ENCODE measurements at regions not wholly inside any gene's neighbourhood (a gene's known extent, or its start where the extent isn't known, plus 50 kb on each side); places are given as distances from the start of the nearest gene placed in this dataset.

DNA sequence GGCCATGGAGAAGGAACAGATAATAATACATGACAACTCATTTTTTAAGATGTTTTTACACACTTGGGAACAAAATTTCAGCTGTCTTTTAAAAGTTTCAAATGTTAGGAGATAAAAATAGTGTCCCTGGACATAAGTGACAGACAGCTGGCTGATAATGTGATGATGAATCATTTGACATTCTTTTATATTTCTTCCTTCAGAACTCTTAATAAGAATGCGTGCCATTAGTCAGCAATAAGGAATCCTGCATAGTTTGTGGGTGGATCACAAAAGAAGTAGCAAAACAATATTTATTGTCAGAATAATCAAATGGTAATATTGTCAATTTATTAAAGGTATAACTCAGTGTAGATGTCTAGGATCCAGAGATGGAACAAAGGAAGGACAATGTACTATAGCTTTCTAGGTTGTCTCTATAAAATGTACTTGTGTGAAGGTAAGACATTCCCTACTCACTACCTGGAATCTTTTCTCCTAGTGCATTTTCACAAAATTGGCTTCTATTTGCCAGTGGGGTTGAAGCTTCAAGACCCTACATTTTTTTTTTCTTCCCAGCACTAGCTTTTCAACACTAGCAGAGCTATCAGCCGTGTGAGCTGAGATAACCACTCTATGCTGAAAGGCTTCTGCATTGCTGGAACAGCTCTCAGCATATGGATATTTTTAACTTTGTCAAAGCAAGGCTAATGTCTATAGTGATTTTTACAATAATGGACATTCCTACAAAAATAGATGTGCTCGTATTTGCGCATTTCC is 175.6 kb upstream of the SLITRK6 start:
- Histone ChIP-seq H3K4me1 (ENCODE audit: insufficient read depth, insufficient read length) (no peaks in the 10 kb centered on the region), H3K27me3 (ENCODE audit: insufficient read depth, insufficient read length) (no peaks in the 10 kb centered on the region), H3K9ac (ENCODE audit: insufficient read length, low read depth) (no peak overlapping the region), H3K9me3 (ENCODE audit: insufficient read depth, low read length) (no peaks in the 10 kb centered on the region), H3K4me3 (ENCODE audit: insufficient read length, low read depth) (no peak overlapping the region), H3K36me3 (ENCODE audit: insufficient read depth, insufficient read length, low read length) (no peaks in the 10 kb centered on the region)
- TF ChIP-seq SUZ12 (IDR thresholded peaks at IDR 0.05; ENCODE audit: extremely low read depth, insufficient read depth, insufficient read length): no peak
- TF ChIP-seq ZNF274 (IDR thresholded peaks at IDR 0.05; ENCODE audit: low read depth, low read length): no peak
- DNase-seq (ENCODE audit: low read depth, low spot score): no peak

DNA sequence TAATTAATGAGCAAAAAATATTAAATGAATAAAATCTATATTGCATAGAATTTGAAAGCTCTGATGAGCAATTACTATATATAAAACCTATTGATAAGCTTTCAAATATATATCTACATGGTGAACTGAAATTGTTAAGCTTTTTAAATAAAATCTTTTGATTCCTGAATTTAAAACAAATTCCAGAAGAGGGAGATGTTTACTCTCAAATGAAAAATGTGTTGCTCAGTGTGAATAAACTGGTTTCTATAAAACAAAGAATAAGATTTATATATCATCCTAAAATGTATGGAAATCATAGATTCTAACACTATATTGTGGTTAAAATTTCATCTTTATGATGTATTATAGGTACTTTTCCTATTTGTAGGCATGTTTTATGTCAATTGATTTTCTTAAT is 171.5 kb upstream of the SLITRK6 start:
- Histone ChIP-seq H3K4me1 (ENCODE audit: insufficient read depth, insufficient read length) (no peaks in the 10 kb centered on the region), H3K9ac (ENCODE audit: insufficient read length, low read depth) (no peak overlapping the region), H3K9me3 (ENCODE audit: insufficient read depth, low read length) (no peaks in the 10 kb centered on the region; the same call in 1 of the 2 replicates), H3K36me3 (ENCODE audit: insufficient read depth, insufficient read length, low read length) (no peaks in the 10 kb centered on the region), H3K4me3 (ENCODE audit: insufficient read length, low read depth) (no peak overlapping the region), H3K27me3 (ENCODE audit: insufficient read depth, insufficient read length) (no peaks in the 10 kb centered on the region)
- DNase-seq (ENCODE audit: low read depth, low spot score): no peak
- TF ChIP-seq YY1 (IDR thresholded peaks at IDR 0.05; ENCODE audit: insufficient read depth, insufficient read length) (no peak), SUZ12 (IDR thresholded peaks at IDR 0.05; ENCODE audit: extremely low read depth, insufficient read depth, insufficient read length) (no peak), ZNF274 (IDR thresholded peaks at IDR 0.05; ENCODE audit: low read depth, low read length) (no peak)

DNA sequence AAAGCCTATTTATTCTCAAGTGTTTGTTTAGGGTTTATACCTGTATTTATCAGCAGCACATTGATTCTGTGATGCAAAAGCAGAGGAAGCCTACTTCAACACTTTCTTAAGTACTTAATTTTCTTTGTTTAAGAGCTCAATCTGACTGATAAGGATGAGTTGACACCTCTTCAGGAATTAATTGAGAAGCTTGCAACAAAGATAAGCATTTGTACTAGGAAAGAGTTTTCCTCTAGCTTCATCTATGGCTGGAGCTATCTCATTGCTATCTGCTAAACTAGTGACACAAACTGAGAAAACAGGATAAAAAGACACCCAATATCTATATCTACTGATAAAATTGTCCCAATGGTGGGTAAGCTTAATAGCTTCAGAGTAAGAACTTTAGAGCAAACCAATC is 170.1 kb upstream of the SLITRK6 start:
- Histone ChIP-seq H3K36me3 (ENCODE audit: insufficient read depth, insufficient read length, low read length) (no peaks in the 10 kb centered on the region), H3K4me1 (ENCODE audit: insufficient read depth, insufficient read length) (no peaks in the 10 kb centered on the region), H3K9me3 (ENCODE audit: insufficient read depth, low read length) (no peaks in the 10 kb centered on the region; the same call in 1 of the 2 replicates), H3K27me3 (ENCODE audit: insufficient read depth, insufficient read length) (no peaks in the 10 kb centered on the region), H3K9ac (ENCODE audit: insufficient read length, low read depth) (no peak overlapping the region), H3K4me3 (ENCODE audit: insufficient read length, low read depth) (no peak overlapping the region)
- DNase-seq (ENCODE audit: low read depth, low spot score): no peak
- no peak for TF ChIP-seq ZNF274 (IDR thresholded peaks at IDR 0.05; ENCODE audit: low read depth, low read length)

DNA sequence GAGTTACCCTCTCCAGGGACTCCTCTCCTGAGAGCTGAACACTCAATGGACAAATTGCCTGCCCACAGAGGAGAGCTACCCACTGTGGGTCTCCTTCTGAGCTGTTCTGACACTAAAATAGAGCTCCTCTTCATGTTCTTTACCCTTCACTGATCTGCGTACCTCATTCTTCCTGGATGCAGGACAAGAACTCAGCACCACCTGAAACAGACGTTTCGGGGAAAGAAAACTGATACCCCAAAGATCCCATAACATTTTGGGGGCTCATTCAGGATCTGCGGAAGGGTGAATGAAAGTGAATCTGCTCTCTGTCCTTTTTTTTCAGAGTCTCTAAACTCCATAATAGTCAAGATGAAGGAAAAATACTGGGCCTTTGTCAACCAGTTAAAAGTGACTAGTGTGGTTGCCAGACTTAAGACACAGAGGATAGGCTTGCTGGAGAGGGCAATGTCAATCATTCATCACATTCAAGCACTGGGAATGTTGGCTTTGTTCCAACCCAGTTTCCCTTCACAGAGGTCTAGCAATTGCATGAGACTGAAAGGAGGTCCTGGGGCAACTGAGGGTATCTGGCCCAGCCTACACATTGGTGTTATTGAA is 136.7 kb upstream of the SLITRK6 start:
- TF ChIP-seq SUZ12 (IDR thresholded peaks at IDR 0.05; ENCODE audit: extremely low read depth, insufficient read depth, insufficient read length): no peak
- TF ChIP-seq ZNF274 (IDR thresholded peaks at IDR 0.05; ENCODE audit: low read depth, low read length): no peak
- no peak for TF ChIP-seq YY1 (IDR thresholded peaks at IDR 0.05; ENCODE audit: insufficient read depth, insufficient read length)
- no peak overlapping the region for H3K4me3 ChIP-seq (ENCODE audit: insufficient read length, low read depth)
- H3K4me1 ChIP-seq (ENCODE audit: insufficient read depth, insufficient read length): no peaks in the 10 kb centered on the region
- no peaks in the 10 kb centered on the region for H3K36me3 ChIP-seq (ENCODE audit: insufficient read depth, insufficient read length, low read length)
- no peak for DNase-seq (ENCODE audit: low read depth, low spot score)
- no peaks in the 10 kb centered on the region for H3K27me3 ChIP-seq (ENCODE audit: insufficient read depth, insufficient read length)
- H3K9ac ChIP-seq (ENCODE audit: insufficient read length, low read depth): no peak overlapping the region
- peaks cover 12% of the 10 kb centered on the region for H3K9me3 ChIP-seq (ENCODE audit: insufficient read depth, low read length)

DNA sequence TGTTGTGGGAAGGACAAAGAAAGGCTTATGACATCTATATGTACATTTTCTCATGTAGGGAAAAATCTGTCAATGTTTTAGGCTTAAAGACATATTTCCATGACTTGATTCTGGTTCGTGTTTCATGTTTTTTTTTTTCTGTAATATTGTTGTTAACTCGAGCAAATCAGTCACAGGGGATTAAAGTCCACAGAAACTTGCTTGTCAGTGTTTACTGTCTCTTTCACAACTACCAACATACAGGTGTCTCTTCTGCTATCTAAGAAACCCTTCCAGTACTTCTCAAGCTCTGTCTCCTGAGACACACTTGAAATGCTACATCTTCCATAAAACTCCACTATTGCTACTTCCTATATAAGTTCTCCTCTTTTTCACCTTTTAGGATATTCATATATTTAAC is 130.9 kb upstream of the SLITRK6 start:
- no peaks in the 10 kb centered on the region for H3K36me3 ChIP-seq (ENCODE audit: insufficient read depth, insufficient read length, low read length)
- DNase-seq (ENCODE audit: low read depth, low spot score): no peak

DNA sequence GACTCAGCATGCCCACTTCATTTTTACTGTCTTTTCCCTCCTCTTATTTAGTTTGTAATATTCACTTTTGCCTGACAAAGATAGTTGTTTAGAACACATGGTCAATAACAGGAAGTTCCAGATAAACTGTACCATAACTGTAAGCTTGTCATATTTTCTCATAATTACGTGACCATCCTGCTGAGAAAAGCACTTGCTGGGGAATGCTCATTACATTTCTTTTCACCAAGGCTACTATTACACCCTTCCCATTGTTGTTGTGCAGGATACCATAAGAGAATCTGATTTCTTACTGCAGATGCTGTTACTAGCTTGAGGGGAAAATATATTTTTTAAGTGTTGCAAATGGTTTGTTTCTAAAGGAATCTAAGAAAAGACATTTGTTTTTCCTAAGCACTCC is 111.7 kb upstream of the SLITRK6 start:
- Histone ChIP-seq H3K9me3 (ENCODE audit: insufficient read depth, low read length) (no peaks in the 10 kb centered on the region), H3K4me3 (ENCODE audit: insufficient read length, low read depth) (no peak overlapping the region), H3K36me3 (ENCODE audit: insufficient read depth, insufficient read length, low read length) (no peaks in the 10 kb centered on the region), H3K27me3 (ENCODE audit: insufficient read depth, insufficient read length) (no peaks in the 10 kb centered on the region), H3K4me1 (ENCODE audit: insufficient read depth, insufficient read length) (no peaks in the 10 kb centered on the region), H3K9ac (ENCODE audit: insufficient read length, low read depth) (no peak overlapping the region)
- no peak for DNase-seq (ENCODE audit: low read depth, low spot score)
- TF ChIP-seq SUZ12 (IDR thresholded peaks at IDR 0.05; ENCODE audit: extremely low read depth, insufficient read depth, insufficient read length): no peak
- TF ChIP-seq YY1 (IDR thresholded peaks at IDR 0.05; ENCODE audit: insufficient read depth, insufficient read length): no peak
- TF ChIP-seq ZNF274 (IDR thresholded peaks at IDR 0.05; ENCODE audit: low read depth, low read length): no peak

More for the DNA sequence above, 130.9 kb upstream of the SLITRK6 start:
- no peak for TF ChIP-seq YY1 (IDR thresholded peaks at IDR 0.05; ENCODE audit: insufficient read depth, insufficient read length)
- no peak for TF ChIP-seq ZNF274 (IDR thresholded peaks at IDR 0.05; ENCODE audit: low read depth, low read length)
- TF ChIP-seq SUZ12 (IDR thresholded peaks at IDR 0.05; ENCODE audit: extremely low read depth, insufficient read depth, insufficient read length): no peak
- Histone ChIP-seq H3K4me3 (ENCODE audit: insufficient read length, low read depth) (no peak overlapping the region), H3K4me1 (ENCODE audit: insufficient read depth, insufficient read length) (no peaks in the 10 kb centered on the region), H3K9me3 (ENCODE audit: insufficient read depth, low read length) (no peaks in the 10 kb centered on the region), H3K9ac (ENCODE audit: insufficient read length, low read depth) (no peak overlapping the region), H3K27me3 (ENCODE audit: insufficient read depth, insufficient read length) (no peaks in the 10 kb centered on the region)

DNA sequence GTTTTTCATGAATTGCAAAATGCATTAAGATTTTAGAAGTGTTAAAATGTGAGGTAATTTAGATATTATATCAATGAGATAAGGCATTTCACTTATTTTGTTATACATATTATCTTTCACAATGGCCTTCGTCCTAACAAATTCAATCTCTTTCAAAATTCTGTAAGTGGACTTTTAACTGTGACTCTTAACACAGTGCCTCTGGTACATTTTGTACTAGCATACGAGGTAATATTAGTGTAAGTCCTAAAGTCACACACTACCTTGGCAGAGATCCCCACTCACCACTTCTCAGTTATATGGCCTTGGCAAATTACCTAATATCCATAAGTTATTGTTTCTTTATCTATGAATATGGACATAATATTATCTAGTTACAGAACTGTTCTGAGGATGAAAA is 101.3 kb upstream of the SLITRK6 start:
- DNase-seq (ENCODE audit: low read depth, low spot score): no peak
- no peaks in the 10 kb centered on the region for H3K36me3 ChIP-seq (ENCODE audit: insufficient read depth, insufficient read length, low read length)
- H3K9ac ChIP-seq (ENCODE audit: insufficient read length, low read depth): no peak overlapping the region
- H3K4me3 ChIP-seq (ENCODE audit: insufficient read length, low read depth): no peak overlapping the region
- no peaks in the 10 kb centered on the region for H3K4me1 ChIP-seq (ENCODE audit: insufficient read depth, insufficient read length)
- no peaks in the 10 kb centered on the region for H3K9me3 ChIP-seq (ENCODE audit: insufficient read depth, low read length)
- TF ChIP-seq YY1 (IDR thresholded peaks at IDR 0.05; ENCODE audit: insufficient read depth, insufficient read length): no peak
- TF ChIP-seq SUZ12 (IDR thresholded peaks at IDR 0.05; ENCODE audit: extremely low read depth, insufficient read depth, insufficient read length): no peak
- no peak for TF ChIP-seq ZNF274 (IDR thresholded peaks at IDR 0.05; ENCODE audit: low read depth, low read length)
- H3K27me3 ChIP-seq (ENCODE audit: insufficient read depth, insufficient read length): no peaks in the 10 kb centered on the region

Measured in NT2/D1 (cell line).